Suprapubic skin (tissue), 4 donors: ENCODE measurements at regions not wholly inside any gene's neighbourhood (a gene's known extent, or its start where the extent isn't known, plus 50 kb on each side); places are given as distances from the start of the nearest gene placed in this dataset.

ENCODE experiments used
- DNase-seq, 2 donors: peaks; one replicate each; pipeline ENCODE4 v3.0.0-alpha.2; 2019; ENCODE audit warnings: low spot score in 2 of 2
- H3K27ac ChIP-seq: fragments of 200-600 bp; sonication (generic); one replicate; pipeline ENCODE4 v1.5.1; 2019
- H3K27me3 ChIP-seq: fragments of 200-600 bp; sonication (generic); one replicate; pipeline ENCODE4 v1.5.1; 2019
- H3K36me3 ChIP-seq: fragments of 200-600 bp; sonication (generic); one replicate; pipeline ENCODE4 v1.5.1; 2019
- H3K4me1 ChIP-seq: fragments of 200-600 bp; sonication (generic); one replicate; pipeline ENCODE4 v1.5.1; 2019
- H3K4me3 ChIP-seq: fragments of 200-600 bp; sonication (generic); one replicate; pipeline ENCODE4 v1.5.1; 2019; ENCODE audit warnings: mild to moderate bottlenecking
- H3K9me3 ChIP-seq: fragments of 200-600 bp; sonication (generic); one replicate; pipeline ENCODE4 v1.5.1; 2019
- EP300 ChIP-seq: sonication (generic); formaldehyde crosslinking; IDR thresholded peaks from one replicate; pipeline ENCODE4 v1.6.1; 2017; ENCODE audit warnings: antibody characterized with exemption
- POLR2A ChIP-seq, 2 donors: fragments of 450-650 bp; IDR thresholded peaks; one replicate each; pipeline ENCODE4 v1.6.1; 2017; ENCODE audit warnings: antibody characterized with exemption in 2 of 2, mild to moderate bottlenecking in 2 of 2, moderate library complexity in 2 of 2
- POLR2AphosphoS5 ChIP-seq, 3 donors: sonication (generic); formaldehyde crosslinking; IDR thresholded peaks; one replicate each; pipeline ENCODE4 v1.6.1; 2017; ENCODE audit warnings: antibody characterized with exemption in 3 of 3
- WGBS: methylation state at CpG from one replicate; pipeline ENCODE4 v1.1.5; 2018; 5-methylcytosine and 5-hydroxymethylcytosine counted together
- TF ChIP-seq, protein P1 (sequence below), 2 donors: fragments of 200-600 bp in 1 of 2; fragments of 450-650 bp in 1 of 2; sonication (generic) in 1 of 2; IDR thresholded peaks; one replicate each; pipeline ENCODE4 v1.5.1; 2016 to 2019; ENCODE audit warnings: antibody characterized with exemption in 2 of 2, mild to moderate bottlenecking in 1 of 2, moderate library complexity in 1 of 2

DNA sequence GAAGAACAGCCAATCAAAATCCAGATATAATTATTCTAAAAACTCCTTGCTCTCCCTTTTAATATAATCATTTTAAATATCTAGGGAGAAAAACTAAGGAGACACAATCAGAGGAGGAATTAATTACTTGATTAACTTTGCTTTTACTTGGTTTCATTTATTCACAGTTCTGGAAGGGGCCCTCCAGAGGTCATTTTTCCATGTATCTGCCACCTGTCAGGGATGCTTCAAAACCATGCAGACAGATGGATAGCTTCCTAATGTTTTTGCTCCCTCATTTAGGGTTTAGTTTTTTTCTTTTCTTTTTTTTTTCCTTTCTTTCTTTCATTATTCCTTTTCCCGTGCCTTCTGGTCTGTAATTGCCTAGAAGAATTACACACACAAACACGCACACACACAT is 438.1 kb upstream of the ARPP21 start:
- no peaks in the 10 kb centered on the region for H3K4me1 ChIP-seq
- WGBS = 52% methylated on average over 2 of the region's 2 CpGs
- no peak for TF ChIP-seq POLR2A (IDR thresholded peaks at IDR 0.05)
- no peak for TF ChIP-seq EP300
- TF ChIP-seq, protein P1, sequence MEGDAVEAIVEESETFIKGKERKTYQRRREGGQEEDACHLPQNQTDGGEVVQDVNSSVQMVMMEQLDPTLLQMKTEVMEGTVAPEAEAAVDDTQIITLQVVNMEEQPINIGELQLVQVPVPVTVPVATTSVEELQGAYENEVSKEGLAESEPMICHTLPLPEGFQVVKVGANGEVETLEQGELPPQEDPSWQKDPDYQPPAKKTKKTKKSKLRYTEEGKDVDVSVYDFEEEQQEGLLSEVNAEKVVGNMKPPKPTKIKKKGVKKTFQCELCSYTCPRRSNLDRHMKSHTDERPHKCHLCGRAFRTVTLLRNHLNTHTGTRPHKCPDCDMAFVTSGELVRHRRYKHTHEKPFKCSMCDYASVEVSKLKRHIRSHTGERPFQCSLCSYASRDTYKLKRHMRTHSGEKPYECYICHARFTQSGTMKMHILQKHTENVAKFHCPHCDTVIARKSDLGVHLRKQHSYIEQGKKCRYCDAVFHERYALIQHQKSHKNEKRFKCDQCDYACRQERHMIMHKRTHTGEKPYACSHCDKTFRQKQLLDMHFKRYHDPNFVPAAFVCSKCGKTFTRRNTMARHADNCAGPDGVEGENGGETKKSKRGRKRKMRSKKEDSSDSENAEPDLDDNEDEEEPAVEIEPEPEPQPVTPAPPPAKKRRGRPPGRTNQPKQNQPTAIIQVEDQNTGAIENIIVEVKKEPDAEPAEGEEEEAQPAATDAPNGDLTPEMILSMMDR (IDR thresholded peaks at IDR 0.05) = no peak
- no peak for TF ChIP-seq POLR2AphosphoS5 (IDR thresholded peaks at IDR 0.05)
- H3K27me3 ChIP-seq = no peaks in the 10 kb centered on the region
- no peaks in the 10 kb centered on the region for H3K9me3 ChIP-seq
- H3K36me3 ChIP-seq = no peaks in the 10 kb centered on the region
- no peak overlapping the region for H3K27ac ChIP-seq
- H3K4me3 ChIP-seq = no peak overlapping the region
- no peak for DNase-seq

DNA sequence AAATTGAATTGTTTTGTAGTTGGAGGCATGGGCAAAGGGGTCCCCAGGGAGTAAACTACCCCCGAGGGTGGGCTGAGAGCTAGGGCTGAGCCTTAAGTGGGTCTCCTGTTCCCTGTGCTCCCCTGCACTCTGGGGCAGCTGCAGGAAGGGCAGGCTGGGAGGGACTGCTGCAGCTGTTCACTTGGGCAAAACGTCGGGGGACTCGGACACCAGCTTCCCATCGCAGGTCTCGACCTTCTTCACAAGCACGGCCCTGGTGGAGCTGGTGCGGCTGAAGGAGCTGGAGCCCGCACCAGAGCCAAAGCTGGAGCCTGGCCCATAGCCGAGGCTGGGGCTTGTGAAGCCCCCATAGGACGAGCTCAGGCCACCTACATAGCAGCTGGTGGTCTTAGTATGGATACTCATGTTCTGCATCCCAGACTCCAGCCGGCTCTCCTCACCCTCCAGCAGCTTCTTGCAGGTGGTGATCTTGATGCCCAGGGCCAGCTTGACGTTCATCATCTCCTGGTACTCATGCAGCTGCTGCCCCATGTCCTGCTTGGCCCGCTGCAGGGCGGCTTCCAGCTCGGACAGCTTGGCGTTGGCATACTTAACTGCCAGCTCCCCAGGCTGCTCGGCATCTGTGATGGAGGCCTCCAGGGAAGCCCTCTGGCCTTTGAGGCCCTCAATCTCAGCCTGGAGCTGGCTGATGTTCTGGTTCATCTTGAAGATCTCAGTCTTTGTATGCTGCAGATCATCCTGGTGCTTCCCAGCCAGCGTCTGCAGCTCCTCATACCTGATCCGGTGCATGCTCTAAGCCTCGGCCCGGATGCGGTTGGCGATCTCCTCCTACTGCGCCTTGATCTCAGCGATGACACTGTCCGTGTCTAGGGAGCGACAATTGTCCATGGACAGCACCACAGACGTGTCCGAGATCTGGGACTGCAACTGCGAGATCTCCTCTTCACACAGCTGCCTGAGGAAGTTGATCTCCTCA is 423.5 kb upstream of the ARPP21 start:
- TF ChIP-seq EP300 (no peak), POLR2A (IDR thresholded peaks at IDR 0.05) (no peak), POLR2AphosphoS5 (IDR thresholded peaks at IDR 0.05) (no peak)
- TF ChIP-seq, protein P1 (IDR thresholded peaks at IDR 0.05) = no peak
- Histone ChIP-seq H3K4me3 (no peak overlapping the region), H3K27ac (no peak overlapping the region), H3K36me3 (no peaks in the 10 kb centered on the region), H3K4me1 (no peaks in the 10 kb centered on the region), H3K27me3 (no peaks in the 10 kb centered on the region), H3K9me3 (peaks cover 14% of the 10 kb centered on the region)
- 88% methylated on average over 13 of the region's 31 CpGs for WGBS
- no peak for DNase-seq

DNA sequence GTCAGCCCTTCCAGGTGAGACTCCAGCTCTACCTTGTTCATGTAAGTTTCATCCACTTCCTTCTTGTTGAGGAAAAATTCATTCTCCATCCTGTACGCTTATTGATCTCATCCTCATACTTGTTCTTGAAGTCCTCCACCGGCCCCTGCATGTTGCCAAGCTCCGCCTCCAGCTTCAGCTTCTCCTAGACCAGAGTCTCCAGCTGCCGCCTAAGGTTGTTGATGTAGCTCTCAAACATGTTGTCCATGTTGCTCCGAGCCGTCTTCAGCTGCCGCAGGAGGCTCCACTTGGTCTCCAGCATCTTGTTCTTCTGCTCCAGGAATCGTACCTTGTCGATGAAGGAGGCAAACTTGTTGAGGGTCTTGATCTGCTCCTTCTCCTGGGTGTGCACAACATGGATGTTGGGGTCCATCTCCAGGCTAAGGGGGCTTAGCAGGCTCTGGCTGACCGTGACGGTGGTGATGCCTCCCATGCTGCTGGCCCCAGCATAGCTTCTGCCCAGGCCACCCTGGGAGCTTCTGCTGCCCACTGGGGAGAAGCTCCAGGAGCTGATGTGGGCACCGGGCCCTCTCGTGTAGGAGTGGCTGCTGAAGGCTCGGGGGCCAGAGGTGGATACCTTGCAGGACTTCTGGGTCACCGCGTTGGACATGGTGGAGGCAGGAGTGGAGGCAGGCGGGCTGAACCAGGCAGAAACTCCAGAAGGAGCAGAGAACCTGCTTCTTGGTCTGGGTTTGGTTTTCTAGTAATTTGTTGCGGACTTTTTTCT is 422.6 kb upstream of the ARPP21 start:
- Histone ChIP-seq H3K4me3 (no peak overlapping the region), H3K4me1 (no peaks in the 10 kb centered on the region), H3K9me3 (peaks cover 14% of the 10 kb centered on the region), H3K27ac (no peak overlapping the region), H3K36me3 (no peaks in the 10 kb centered on the region), H3K27me3 (no peaks in the 10 kb centered on the region)
- DNase-seq = no peak
- 95% methylated on average over 16 of the region's 18 CpGs for WGBS
- TF ChIP-seq POLR2AphosphoS5 (IDR thresholded peaks at IDR 0.05) (no peak), EP300 (no peak), POLR2A (IDR thresholded peaks at IDR 0.05) (no peak)
- TF ChIP-seq, protein P1 (IDR thresholded peaks at IDR 0.05) = no peak

DNA sequence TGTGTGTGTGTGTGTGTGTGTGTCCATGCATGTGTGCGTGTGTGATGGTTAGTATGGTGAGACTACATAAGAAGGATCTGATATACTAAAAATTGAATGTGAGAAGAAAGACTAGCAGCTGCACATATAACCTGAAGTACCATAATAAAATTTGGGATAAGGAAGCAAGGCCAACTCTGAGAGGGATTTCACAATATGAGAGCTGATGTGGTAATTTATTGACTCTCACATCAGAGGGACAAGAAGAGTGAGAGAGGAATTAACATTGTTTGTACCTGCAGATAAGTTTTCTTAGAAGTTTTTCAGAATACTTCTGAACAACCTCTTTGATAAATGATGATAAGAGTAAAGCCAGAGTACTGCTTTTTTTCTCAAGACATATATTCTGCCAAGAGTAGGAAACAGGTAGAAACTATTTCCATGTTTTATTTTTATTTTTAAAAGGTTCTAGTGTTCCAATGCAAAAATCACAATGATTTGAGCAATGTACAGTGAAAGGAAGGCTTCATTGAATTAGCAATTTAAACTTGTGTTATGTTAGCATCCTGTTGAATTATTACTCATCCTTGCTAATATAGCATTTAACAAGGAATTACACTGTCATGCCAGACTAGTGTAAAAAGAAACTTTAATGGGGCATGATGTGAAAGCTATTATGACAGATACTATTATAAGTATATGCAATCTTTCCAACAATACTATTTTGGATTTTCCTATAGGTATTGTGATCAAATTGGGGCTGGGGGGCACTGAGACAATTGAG is 415.5 kb upstream of the ARPP21 start:
- TF ChIP-seq POLR2A (IDR thresholded peaks at IDR 0.05) (no peak), EP300 (no peak), POLR2AphosphoS5 (IDR thresholded peaks at IDR 0.05) (no peak)
- TF ChIP-seq, protein P1 (IDR thresholded peaks at IDR 0.05) = no peak
- no peak overlapping the region for H3K27ac ChIP-seq
- H3K36me3 ChIP-seq = no peaks in the 10 kb centered on the region
- no peaks in the 10 kb centered on the region for H3K27me3 ChIP-seq
- no peaks in the 10 kb centered on the region for H3K9me3 ChIP-seq
- no peak overlapping the region for H3K4me3 ChIP-seq
- H3K4me1 ChIP-seq = no peaks in the 10 kb centered on the region
- no peak for DNase-seq
- 95% methylated on average over 1 of the region's 1 CpG for WGBS
